Karpas-422 (cell line): ENCODE measurements at regions not wholly inside any gene's neighbourhood (a gene's known extent, or its start where the extent isn't known, plus 50 kb on each side); places are given as distances from the start of the nearest gene placed in this dataset.
"Not testable (repeated sequence)": the region's sequence is repeated elsewhere in the genome, so short reads cannot be mapped to it uniquely, and the experiment has no call there.

Source experiments
- DNase-seq: peaks from one replicate; pipeline ENCODE4 v3.0.0-alpha.2; 2015
- H2AFZ ChIP-seq: fragments of 200-600 bp; sonication (generic); 2 replicates; pipeline ENCODE4 v1.6.1; 2014; ENCODE audit warnings: antibody characterized with exemption, low read length, mixed read lengths
- H3K27ac ChIP-seq: fragments of 200-600 bp; sonication (generic); 2 replicates; pipeline ENCODE4 v1.5.1; 2014; ENCODE audit warnings: mild to moderate bottlenecking, low read length, moderate library complexity
- H3K27me3 ChIP-seq: fragments of 200-600 bp; sonication (generic); 2 replicates; pipeline ENCODE4 v1.6.1; 2014; ENCODE audit warnings: low read length, mixed read lengths
- H3K36me3 ChIP-seq: fragments of 200-600 bp; sonication (generic); 2 replicates; pipeline ENCODE4 v1.6.1; 2014; ENCODE audit warnings: low read length, mixed read lengths; ENCODE audit not compliant: insufficient read depth
- H3K4me1 ChIP-seq: fragments of 200-600 bp; sonication (generic); 2 replicates; pipeline ENCODE4 v1.6.1; 2014; ENCODE audit warnings: mild to moderate bottlenecking, low read length, mixed read lengths
- H3K4me2 ChIP-seq: fragments of 200-600 bp; sonication (generic); 2 replicates; pipeline ENCODE4 v1.6.1; 2014; ENCODE audit warnings: low read length, low read depth, mild to moderate bottlenecking; ENCODE audit not compliant: poor library complexity, severe bottlenecking
- H3K4me3 ChIP-seq: fragments of 200-600 bp; sonication (generic); 2 replicates; pipeline ENCODE4 v1.5.1; 2014; ENCODE audit warnings: mild to moderate bottlenecking, antibody characterized with exemption, low read length, mixed read lengths
- H3K79me2 ChIP-seq: fragments of 200-600 bp; sonication (generic); 2 replicates; pipeline ENCODE4 v1.6.1; 2014; ENCODE audit warnings: mild to moderate bottlenecking, low read length, mixed read lengths
- H3K9ac ChIP-seq: fragments of 200-600 bp; sonication (generic); 2 replicates; pipeline ENCODE4 v1.6.0; 2014; ENCODE audit warnings: low read length
- H3K9me2 ChIP-seq: fragments of 200-600 bp; sonication (generic), shearing (Covaris generic); replicated peaks from 2 replicates; pipeline ENCODE4 v1.6.0; 2014; ENCODE audit warnings: mild to moderate bottlenecking, low read length, moderate library complexity; ENCODE audit not compliant: insufficient read depth
- H3K9me3 ChIP-seq: fragments of 300-700, 200-600 bp; sonication (generic); 2 replicates; pipeline ENCODE4 v1.6.1; 2014; ENCODE audit warnings: low read length, mixed read lengths
- H4K20me1 ChIP-seq: fragments of 200-600 bp; sonication (generic); 2 replicates; pipeline ENCODE4 v1.6.1; 2014; ENCODE audit warnings: mild to moderate bottlenecking, antibody characterized with exemption, low read length, low read depth; ENCODE audit not compliant: insufficient read depth

DNA sequence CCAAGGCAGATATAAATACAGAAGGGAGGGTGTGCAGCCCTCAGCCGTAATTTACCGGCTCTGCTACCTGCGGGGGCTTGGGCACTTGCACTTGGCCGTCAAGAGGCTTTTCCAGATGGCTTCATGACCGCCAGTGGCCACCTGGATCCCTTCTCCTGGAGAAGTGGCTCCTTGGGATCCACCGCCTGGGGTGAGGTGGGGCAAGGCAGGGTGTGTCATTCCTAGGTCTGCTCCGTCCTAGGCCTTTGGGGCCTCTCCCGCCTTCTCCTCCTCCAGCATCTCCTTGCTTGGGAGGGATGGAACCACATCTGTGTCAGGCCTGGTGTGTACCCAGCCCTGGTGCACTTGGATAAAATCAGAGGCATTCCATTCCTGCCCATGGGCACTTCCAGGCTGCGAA is 80.8 kb upstream of the GOLGA6L4 start:
- H3K27ac ChIP-seq, H3K9ac ChIP-seq, H2AFZ ChIP-seq, H3K4me1 ChIP-seq, DNase-seq, H3K36me3 ChIP-seq, H3K79me2 ChIP-seq, H3K4me2 ChIP-seq, H3K9me3 ChIP-seq, H3K27me3 ChIP-seq, H4K20me1 ChIP-seq, H3K4me3 ChIP-seq, H3K9me2 ChIP-seq: not testable (repeated sequence)

DNA sequence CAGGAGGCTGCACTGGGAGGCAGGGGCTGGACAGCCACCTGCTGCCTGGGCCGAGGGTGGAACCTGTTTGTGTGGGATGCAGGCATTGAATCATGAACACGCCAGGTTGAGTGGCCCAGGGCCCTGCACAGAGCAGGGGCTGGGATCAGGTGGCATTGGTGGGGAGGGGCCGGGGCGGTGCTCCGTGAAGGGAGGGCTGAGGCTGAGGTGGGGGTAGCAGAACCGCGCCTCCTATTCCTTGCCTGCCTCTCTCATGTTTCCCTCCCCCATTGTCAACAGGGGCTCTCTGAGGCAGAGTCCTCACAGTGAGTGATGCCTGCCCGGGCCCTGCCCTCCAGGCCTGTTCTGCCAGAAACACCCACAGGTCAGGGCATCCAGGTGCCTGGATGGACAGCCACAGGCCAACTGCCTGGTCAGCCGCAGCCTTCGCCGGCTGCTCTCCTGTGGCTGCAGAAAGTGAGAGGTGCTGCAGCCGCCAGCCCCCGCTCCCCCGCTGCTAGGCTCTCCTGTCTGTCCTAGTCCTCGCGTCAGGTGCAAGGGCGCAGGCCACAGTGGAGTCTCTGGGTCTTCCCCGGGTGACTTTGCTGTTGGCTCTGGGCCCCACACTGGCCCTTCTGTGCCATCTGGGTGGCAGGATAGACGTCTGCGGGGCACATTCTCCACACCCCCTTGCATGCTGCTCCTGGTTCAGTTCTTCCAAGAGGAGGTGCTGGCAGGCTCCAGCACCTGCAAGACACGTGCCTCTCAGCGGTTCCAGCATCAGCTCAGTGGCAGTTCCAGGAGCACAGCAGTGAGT is 79.6 kb upstream of the GOLGA6L4 start:
- not testable (repeated sequence) for H3K4me2 ChIP-seq, H3K4me1 ChIP-seq, H3K27me3 ChIP-seq, DNase-seq, H3K9me2 ChIP-seq, H3K9me3 ChIP-seq, H3K4me3 ChIP-seq, H3K27ac ChIP-seq, H4K20me1 ChIP-seq, H3K9ac ChIP-seq, H3K79me2 ChIP-seq, H2AFZ ChIP-seq, H3K36me3 ChIP-seq

DNA sequence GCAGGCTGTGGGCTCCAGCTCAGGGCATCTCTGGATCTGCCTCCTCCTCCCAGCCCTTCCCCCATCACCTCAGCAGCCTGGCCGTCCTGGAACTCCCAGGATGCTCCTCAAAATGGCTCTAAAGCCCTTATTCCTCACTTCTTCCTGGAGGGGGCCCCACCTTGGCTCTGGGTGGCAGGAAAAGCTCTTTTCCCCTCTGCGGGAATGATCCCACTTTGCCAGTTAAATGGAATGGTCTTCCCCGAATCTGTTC is 79.1 kb upstream of the GOLGA6L4 start:
- not testable (repeated sequence) for H3K36me3 ChIP-seq, H3K4me3 ChIP-seq, H3K4me1 ChIP-seq, H3K9me3 ChIP-seq, H3K27me3 ChIP-seq, DNase-seq, H3K9me2 ChIP-seq, H3K4me2 ChIP-seq, H3K79me2 ChIP-seq, H3K27ac ChIP-seq, H4K20me1 ChIP-seq, H3K9ac ChIP-seq, H2AFZ ChIP-seq

DNA sequence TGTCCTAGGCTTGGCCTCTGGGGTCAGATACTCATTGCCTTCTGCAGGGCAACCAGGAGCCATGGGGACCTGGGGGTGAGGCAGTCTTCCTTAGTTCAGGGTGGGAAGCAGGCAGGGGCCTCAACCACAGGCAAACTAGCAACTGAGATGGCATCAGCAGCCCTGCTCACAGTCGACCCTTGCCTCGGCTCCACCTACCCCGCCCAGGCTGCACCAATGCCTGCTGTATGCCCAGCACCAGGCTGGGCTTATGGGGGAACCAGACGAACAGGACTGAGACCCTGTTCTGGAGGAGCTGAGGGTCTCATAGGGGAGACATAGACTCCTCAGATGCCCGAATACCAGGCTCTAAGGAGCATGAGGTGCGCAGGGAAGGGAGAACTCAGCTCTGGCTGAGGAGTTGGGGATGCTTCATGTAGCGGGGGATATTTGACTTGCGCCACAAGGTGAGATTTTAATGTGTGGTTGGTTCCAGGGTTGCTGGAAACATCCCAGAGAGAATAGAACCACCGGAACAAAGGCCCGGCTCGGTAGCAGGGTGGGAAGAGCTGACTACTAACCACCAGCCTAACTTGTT is 78.4 kb upstream of the GOLGA6L4 start:
- not testable (repeated sequence) for H3K4me2 ChIP-seq, H3K9me2 ChIP-seq, H3K4me3 ChIP-seq, H3K27ac ChIP-seq, H3K9ac ChIP-seq, H3K27me3 ChIP-seq, H3K36me3 ChIP-seq, H4K20me1 ChIP-seq, H3K9me3 ChIP-seq, DNase-seq, H2AFZ ChIP-seq, H3K4me1 ChIP-seq, H3K79me2 ChIP-seq

DNA sequence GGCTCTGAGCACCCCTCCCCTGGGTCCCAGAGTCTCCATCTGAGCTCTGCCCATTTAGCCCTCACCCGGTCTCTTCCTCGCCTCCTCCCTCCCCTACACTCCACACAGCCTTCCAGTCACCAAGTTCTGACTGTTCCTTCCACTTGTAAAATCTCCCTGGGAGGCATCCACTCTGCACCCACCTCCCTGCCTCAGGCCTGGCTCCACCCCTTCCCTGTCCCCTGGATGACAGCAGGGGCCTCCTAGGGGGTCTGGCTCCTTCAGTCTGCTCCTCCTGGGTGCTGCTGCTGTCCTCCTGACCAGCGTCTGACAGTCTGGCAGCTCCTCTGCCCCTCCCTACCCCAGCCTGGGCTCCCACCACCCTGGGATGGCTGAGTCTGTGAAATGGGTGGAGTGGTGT is 77.7 kb upstream of the GOLGA6L4 start:
- not testable (repeated sequence) for H3K4me3 ChIP-seq

DNA sequence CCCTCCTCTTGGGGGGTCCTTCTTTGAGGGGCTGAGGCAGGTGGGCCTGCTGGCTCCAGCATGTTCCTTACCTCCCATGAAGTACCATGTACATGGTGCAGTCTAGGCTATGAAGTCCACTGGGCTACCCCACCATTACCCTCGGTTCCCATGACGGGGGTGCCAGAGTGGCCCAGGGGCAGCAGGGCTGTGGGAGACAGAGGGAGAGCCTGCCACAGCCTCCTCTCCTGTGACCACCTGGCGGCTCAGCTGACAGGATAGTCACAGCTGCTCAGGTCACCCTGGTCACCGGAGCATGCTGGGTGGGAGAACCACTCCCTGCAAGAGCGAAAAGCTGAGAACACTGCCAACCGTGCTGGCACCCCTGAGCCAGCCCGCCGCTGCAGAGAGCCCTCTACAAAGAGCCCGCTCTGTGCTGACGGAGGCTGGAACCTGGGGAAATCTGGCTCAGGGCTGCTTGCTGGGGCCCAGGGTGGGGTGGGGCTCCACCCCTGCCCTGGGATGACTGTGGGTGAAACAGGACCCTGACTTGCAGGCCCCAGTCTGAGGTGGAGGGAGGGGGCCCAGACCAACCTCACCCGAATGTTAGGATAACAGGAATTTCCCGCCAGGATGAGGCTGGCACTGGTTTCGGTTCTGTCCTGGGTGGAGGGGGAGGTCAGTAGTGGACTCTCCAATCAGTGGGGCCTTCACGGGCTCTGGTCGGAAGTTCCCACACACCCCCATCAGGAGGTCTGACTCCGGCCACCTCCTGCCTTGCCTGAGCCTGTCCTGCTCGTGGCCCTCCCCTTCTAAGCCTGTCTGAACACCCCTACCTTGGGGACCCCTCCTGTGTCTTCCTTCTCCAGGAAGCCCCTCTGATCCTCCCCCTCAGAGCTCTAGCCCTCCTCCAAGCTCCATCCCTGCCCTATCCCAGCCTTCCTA is 76.0 kb upstream of the GOLGA6L4 start:
- DNase-seq, H2AFZ ChIP-seq, H3K9me3 ChIP-seq, H3K36me3 ChIP-seq, H3K9ac ChIP-seq, H3K4me2 ChIP-seq, H3K4me1 ChIP-seq, H3K4me3 ChIP-seq, H3K27me3 ChIP-seq, H4K20me1 ChIP-seq, H3K9me2 ChIP-seq, H3K79me2 ChIP-seq, H3K27ac ChIP-seq: not testable (repeated sequence)

More for the DNA sequence above, 77.7 kb upstream of the GOLGA6L4 start:
- H3K4me2 ChIP-seq, H3K27ac ChIP-seq, H3K36me3 ChIP-seq, H3K27me3 ChIP-seq, H3K79me2 ChIP-seq, DNase-seq, H3K4me1 ChIP-seq, H4K20me1 ChIP-seq, H3K9ac ChIP-seq, H2AFZ ChIP-seq, H3K9me2 ChIP-seq, H3K9me3 ChIP-seq: not testable (repeated sequence)

DNA sequence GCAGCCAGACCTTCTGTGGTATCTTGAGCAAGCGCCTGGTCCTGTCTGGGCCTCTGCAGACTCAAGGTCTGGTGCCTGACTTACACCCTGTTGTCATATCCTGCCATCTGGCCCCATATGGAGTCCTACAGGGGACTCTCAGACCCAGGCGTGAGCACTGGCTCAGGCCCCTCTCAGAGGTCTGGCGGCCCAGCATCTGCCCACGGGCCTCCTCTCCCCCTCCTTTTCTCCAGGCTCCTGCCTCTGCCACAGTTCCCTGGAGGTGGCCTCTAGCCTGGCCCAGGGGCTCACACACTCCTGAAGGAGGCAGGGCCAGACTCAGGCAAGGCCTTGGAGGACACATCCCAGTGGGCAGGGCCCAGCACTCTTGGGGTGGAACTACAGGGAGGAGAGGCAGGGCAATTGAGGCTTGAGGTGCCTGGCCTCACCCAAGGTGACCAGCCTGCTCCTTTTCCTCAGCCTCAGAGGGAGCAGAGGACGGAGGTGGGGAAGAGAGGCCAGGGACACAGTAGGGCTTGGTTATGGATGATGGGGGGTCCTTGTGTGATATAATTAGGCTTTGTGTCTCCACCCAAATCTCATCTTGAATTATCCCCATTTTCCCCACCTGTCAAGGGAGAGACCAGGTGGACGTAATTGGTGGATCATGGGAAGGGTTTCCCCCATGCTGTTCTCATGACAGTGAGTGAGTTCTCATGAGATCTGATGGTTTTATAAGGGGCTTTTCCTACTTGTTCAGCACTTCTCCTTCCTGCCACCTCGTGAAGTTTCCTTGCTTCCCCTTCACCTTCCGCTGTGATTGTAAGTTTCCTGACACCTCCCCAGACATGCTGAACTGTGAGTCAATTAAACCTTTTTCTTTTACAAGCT is 70.9 kb upstream of the GOLGA6L4 start:
- H3K9me3 ChIP-seq, DNase-seq, H3K27ac ChIP-seq, H3K27me3 ChIP-seq, H3K9me2 ChIP-seq, H3K79me2 ChIP-seq, H2AFZ ChIP-seq, H3K9ac ChIP-seq, H3K4me3 ChIP-seq, H3K4me1 ChIP-seq, H3K4me2 ChIP-seq, H4K20me1 ChIP-seq, H3K36me3 ChIP-seq: not testable (repeated sequence)

DNA sequence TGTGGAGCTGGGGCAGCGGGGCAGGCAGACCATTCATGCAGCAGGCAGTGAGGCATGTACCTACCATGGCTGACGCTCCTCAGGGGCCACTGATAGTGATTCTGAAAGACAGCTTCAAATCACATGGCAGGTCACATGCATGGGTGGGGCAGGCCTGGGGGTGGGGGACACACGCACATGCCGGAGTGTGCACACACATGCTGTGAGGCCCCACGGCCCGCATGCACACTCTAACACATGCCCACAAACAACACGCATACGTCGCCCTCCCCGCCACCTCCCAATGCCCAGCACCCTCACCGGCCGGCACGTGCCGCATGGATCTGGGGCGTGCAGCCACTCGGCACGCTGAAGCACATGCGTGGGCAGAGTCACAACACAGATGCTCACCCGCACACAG is 65.5 kb upstream of the GOLGA6L4 start:
- not testable (repeated sequence) for H3K4me1 ChIP-seq, H3K9me2 ChIP-seq, H3K9ac ChIP-seq, H3K9me3 ChIP-seq, H2AFZ ChIP-seq, H3K4me3 ChIP-seq, H4K20me1 ChIP-seq, DNase-seq, H3K36me3 ChIP-seq, H3K4me2 ChIP-seq, H3K79me2 ChIP-seq, H3K27me3 ChIP-seq, H3K27ac ChIP-seq
